ENCODE measurements at regions not wholly inside any gene's neighbourhood (a gene's known extent, or its start where the extent isn't known, plus 50 kb on each side); places are given as distances from the start of the nearest gene placed in this dataset.

DNA sequence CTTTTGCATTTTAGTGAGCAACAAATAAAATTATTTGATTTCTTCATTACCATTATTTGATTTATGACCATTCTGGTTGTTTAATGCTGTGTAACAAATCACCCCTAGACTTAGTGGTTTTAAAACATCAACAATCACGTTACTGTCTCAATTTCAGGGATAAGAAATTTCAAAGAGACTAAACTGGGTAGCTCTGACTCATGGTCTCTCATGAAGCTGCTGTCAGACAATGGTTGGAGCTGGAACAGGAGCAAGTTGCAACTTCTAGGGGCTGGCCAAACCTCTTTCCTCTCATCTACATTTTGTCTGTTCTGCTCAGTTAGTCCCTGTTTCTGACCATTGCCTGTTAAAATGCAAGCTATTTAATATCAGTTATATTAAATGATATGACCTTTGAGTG, 517.0 kb downstream of the KCNH5 start:
- TF ChIP-seq, protein P1, sequence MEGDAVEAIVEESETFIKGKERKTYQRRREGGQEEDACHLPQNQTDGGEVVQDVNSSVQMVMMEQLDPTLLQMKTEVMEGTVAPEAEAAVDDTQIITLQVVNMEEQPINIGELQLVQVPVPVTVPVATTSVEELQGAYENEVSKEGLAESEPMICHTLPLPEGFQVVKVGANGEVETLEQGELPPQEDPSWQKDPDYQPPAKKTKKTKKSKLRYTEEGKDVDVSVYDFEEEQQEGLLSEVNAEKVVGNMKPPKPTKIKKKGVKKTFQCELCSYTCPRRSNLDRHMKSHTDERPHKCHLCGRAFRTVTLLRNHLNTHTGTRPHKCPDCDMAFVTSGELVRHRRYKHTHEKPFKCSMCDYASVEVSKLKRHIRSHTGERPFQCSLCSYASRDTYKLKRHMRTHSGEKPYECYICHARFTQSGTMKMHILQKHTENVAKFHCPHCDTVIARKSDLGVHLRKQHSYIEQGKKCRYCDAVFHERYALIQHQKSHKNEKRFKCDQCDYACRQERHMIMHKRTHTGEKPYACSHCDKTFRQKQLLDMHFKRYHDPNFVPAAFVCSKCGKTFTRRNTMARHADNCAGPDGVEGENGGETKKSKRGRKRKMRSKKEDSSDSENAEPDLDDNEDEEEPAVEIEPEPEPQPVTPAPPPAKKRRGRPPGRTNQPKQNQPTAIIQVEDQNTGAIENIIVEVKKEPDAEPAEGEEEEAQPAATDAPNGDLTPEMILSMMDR (IDR thresholded peaks at IDR 0.05): no peak
- TF ChIP-seq POLR2A (IDR thresholded peaks at IDR 0.05): no peak
